GM18507 (cell line): ENCODE measurements at regions not wholly inside any gene's neighbourhood (a gene's known extent, or its start where the extent isn't known, plus 50 kb on each side); places are given as distances from the start of the nearest gene placed in this dataset.
"Not testable (repeated sequence)": the region's sequence is repeated elsewhere in the genome, so short reads cannot be mapped to it uniquely, and the experiment has no call there.

Source experiments
- DNase-seq: peaks from one replicate; pipeline ENCODE4 v3.0.0; 2011; ENCODE audit warnings: low read depth; ENCODE audit not compliant: insufficient read length; ENCODE audit errors: extremely low spot score
- FAIRE-seq: peaks from 2 replicates; lab custom pipeline; 2011; peaks lifted over from hg19 to GRCh38; lab: Jason Lieb, UNC

GRCh38 chr5:153939101-153939500, 99.6 kb downstream of the FAM114A2 start:
- DNase-seq, result no peak
- no peak for FAIRE-seq

GRCh38 chr5:153938191-153938842, 100.4 kb downstream of the FAM114A2 start:
- FAIRE-seq, result no peak
- no peak for DNase-seq

GRCh38 chr5:153937661-153938060, 101.0 kb downstream of the FAM114A2 start:
- DNase-seq, result no peak
- FAIRE-seq, result no peak

GRCh38 chr5:153935151-153935550, 103.6 kb downstream of the FAM114A2 start:
- DNase-seq, FAIRE-seq: not testable (repeated sequence)

GRCh38 chr5:153926201-153926600, 112.5 kb downstream of the FAM114A2 start:
- no peak for FAIRE-seq
- DNase-seq, result no peak

- DNase-seq, result no peak
- FAIRE-seq, result no peak
These were observed 119.5 kb downstream of the FAM114A2 start for GRCh38 chr5:153919161-153919560.

- no peak for FAIRE-seq
These were observed 131.4 kb downstream of the FAM114A2 start for GRCh38 chr5:153907170-153907775.

GRCh38 chr5:153905219-153905618, 133.5 kb downstream of the FAM114A2 start:
- FAIRE-seq, result no peak
- no peak for DNase-seq

More at GRCh38 chr5:153907170-153907775, 131.4 kb downstream of the FAM114A2 start:
- no peak for DNase-seq

- no peak for DNase-seq
These were observed 135.4 kb downstream of the FAM114A2 start for GRCh38 chr5:153903321-153903720.

GRCh38 chr5:153902016-153902415, 136.7 kb downstream of the FAM114A2 start:
- FAIRE-seq (no peak), DNase-seq (no peak)

More at GRCh38 chr5:153903321-153903720, 135.4 kb downstream of the FAM114A2 start:
- no peak for FAIRE-seq

- no peak for FAIRE-seq
- no peak for DNase-seq
These were observed 137.3 kb downstream of the FAM114A2 start for GRCh38 chr5:153901449-153901848.

- FAIRE-seq, result no peak
- no peak for DNase-seq
These were observed 137.9 kb downstream of the FAM114A2 start for GRCh38 chr5:153900703-153901395.

GRCh38 chr5:153899746-153900145, 139.0 kb downstream of the FAM114A2 start:
- FAIRE-seq (no peak), DNase-seq (no peak)

GRCh38 chr5:153896701-153897100, 142.0 kb downstream of the FAM114A2 start:
- peak; percentile 85 for FAIRE-seq

GRCh38 chr5:153896117-153896516, 142.6 kb downstream of the FAM114A2 start:
- FAIRE-seq (no peak), DNase-seq (no peak)

More at GRCh38 chr5:153896701-153897100, 142.0 kb downstream of the FAM114A2 start:
- DNase-seq, result peak; percentile 45

GRCh38 chr5:153895266-153895665, 143.4 kb downstream of the FAM114A2 start:
- FAIRE-seq, result no peak
- no peak for DNase-seq

GRCh38 chr5:153893817-153894216, 144.9 kb downstream of the FAM114A2 start:
- FAIRE-seq, result no peak

GRCh38 chr5:153891394-153891793, 147.3 kb downstream of the FAM114A2 start:
- peak; percentile 74 for FAIRE-seq
- no peak for DNase-seq

More at GRCh38 chr5:153893817-153894216, 144.9 kb downstream of the FAM114A2 start:
- DNase-seq, result no peak

- no peak for FAIRE-seq
- DNase-seq, result no peak
These were observed 149.9 kb downstream of the FAM114A2 start for GRCh38 chr5:153888781-153889180.

- FAIRE-seq (no peak), DNase-seq (no peak)
These were observed 153.6 kb downstream of the FAM114A2 start for GRCh38 chr5:153885141-153885540.

- DNase-seq, result no peak
- FAIRE-seq, result no peak
These were observed 154.1 kb downstream of the FAM114A2 start for GRCh38 chr5:153884612-153884957.
